Mesodermal cell (in vitro differentiated cells): ENCODE measurements at regions not wholly inside any gene's neighbourhood (a gene's known extent, or its start where the extent isn't known, plus 50 kb on each side); places are given as distances from the start of the nearest gene placed in this dataset.

Experiments used
- H3K27ac ChIP-seq: 2 replicates; pipeline ENCODE4 v1.7.0; 2013; ENCODE audit warnings: mild to moderate bottlenecking, low read depth, low read length, moderate library complexity; ENCODE audit not compliant: severe bottlenecking
- H3K36me3 ChIP-seq: 2 replicates; pipeline ENCODE4 v1.7.1; 2013; ENCODE audit warnings: mild to moderate bottlenecking, low read length, moderate library complexity; ENCODE audit not compliant: control insufficient read depth, insufficient read depth
- H3K4me1 ChIP-seq: one replicate; pipeline ENCODE4 v1.7.1; 2013; ENCODE audit warnings: mild to moderate bottlenecking, low read length; ENCODE audit not compliant: insufficient read depth, control insufficient read depth, poor library complexity, severe bottlenecking
- H3K4me3 ChIP-seq: 2 replicates; pipeline ENCODE4 v1.7.0; 2013; ENCODE audit warnings: low read length, control low read depth, mild to moderate bottlenecking; ENCODE audit not compliant: insufficient read depth, poor library complexity, severe bottlenecking; ENCODE audit errors: extremely low read depth
- H3K9me3 ChIP-seq: 2 replicates; pipeline ENCODE4 v1.7.1; 2013; ENCODE audit warnings: mild to moderate bottlenecking, low read length, moderate library complexity; ENCODE audit not compliant: control insufficient read depth
- WGBS, 2 experiments: methylation state at CpG; one replicate each; pipeline ENCODE4 v1.1.5; 2013; ENCODE audit warnings: missing lambda C conversion rate in 2 of 2; ENCODE audit not compliant: insufficient coverage in 2 of 2; 5-methylcytosine and 5-hydroxymethylcytosine counted together

- Histone ChIP-seq H3K4me1 (no peaks in the 10 kb centered on the region), H3K27ac (no peak overlapping the region), H3K4me3 (no peak overlapping the region), H3K9me3 (no peaks in the 10 kb centered on the region), H3K36me3 (no peaks in the 10 kb centered on the region)
- WGBS, 2 experiments: 85 to 95% methylated on average over 2 to 6 of the region's 7 CpGs
Measured at GRCh38 chr6:14948586-14949245, 297.2 kb upstream of the JARID2 start.

- H3K4me3 ChIP-seq: no peak overlapping the region
- WGBS, 2 experiments: 86 to 89% methylated on average over 4 of the region's 4 CpGs
- H3K27ac ChIP-seq: no peak overlapping the region
- H3K9me3 ChIP-seq: no peaks in the 10 kb centered on the region
- no peaks in the 10 kb centered on the region for H3K36me3 ChIP-seq
- no peaks in the 10 kb centered on the region for H3K4me1 ChIP-seq
Measured at GRCh38 chr6:14950103-14950969, 295.5 kb upstream of the JARID2 start.

- WGBS, 2 experiments: 46 to 79% methylated on average over 2 of the region's 2 CpGs
- H3K4me1 ChIP-seq: no peaks in the 10 kb centered on the region
- no peaks in the 10 kb centered on the region for H3K36me3 ChIP-seq
- no peaks in the 10 kb centered on the region for H3K9me3 ChIP-seq
- H3K27ac ChIP-seq: no peak overlapping the region
- H3K4me3 ChIP-seq: no peak overlapping the region
Measured at GRCh38 chr6:14950970-14951276, 294.9 kb upstream of the JARID2 start.

- H3K4me3 ChIP-seq: no peak overlapping the region
- H3K36me3 ChIP-seq: no peaks in the 10 kb centered on the region
- no peak overlapping the region for H3K27ac ChIP-seq
- WGBS, 2 experiments: 25 to 36% methylated on average over 1 of the region's 1 CpG
- no peaks in the 10 kb centered on the region for H3K9me3 ChIP-seq
- H3K4me1 ChIP-seq: no peaks in the 10 kb centered on the region
Measured at GRCh38 chr6:14951704-14952103, 294.2 kb upstream of the JARID2 start.

GRCh38 chr6:14953836-14954235, 292.0 kb upstream of the JARID2 start:
- no peaks in the 10 kb centered on the region for H3K4me1 ChIP-seq
- no peak overlapping the region for H3K27ac ChIP-seq
- 94% methylated on average over 4 to 5 of the region's 6 CpGs for WGBS, 2 experiments
- no peaks in the 10 kb centered on the region for H3K9me3 ChIP-seq
- H3K36me3 ChIP-seq: no peaks in the 10 kb centered on the region
- H3K4me3 ChIP-seq: no peak overlapping the region

- no peaks in the 10 kb centered on the region for H3K36me3 ChIP-seq
- 94 to 100% methylated on average over 3 to 4 of the region's 7 CpGs for WGBS, 2 experiments
- H3K4me1 ChIP-seq: no peaks in the 10 kb centered on the region
- no peak overlapping the region for H3K27ac ChIP-seq
- H3K4me3 ChIP-seq: no peak overlapping the region
- no peaks in the 10 kb centered on the region for H3K9me3 ChIP-seq
Measured at GRCh38 chr6:14957355-14958059, 288.4 kb upstream of the JARID2 start.

- Histone ChIP-seq H3K36me3 (no peaks in the 10 kb centered on the region), H3K9me3 (no peaks in the 10 kb centered on the region), H3K4me1 (no peaks in the 10 kb centered on the region), H3K27ac (no peak overlapping the region), H3K4me3 (no peak overlapping the region)
- WGBS, 2 experiments: 67 to 100% methylated on average over 1 to 3 of the region's 6 CpGs
Measured at GRCh38 chr6:14959324-14959885, 286.5 kb upstream of the JARID2 start.

- 71 to 87% methylated on average over 6 to 9 of the region's 11 CpGs for WGBS, 2 experiments
Measured at GRCh38 chr6:14964556-14965270, 281.2 kb upstream of the JARID2 start.

GRCh38 chr6:14965424-14966075, 280.3 kb upstream of the JARID2 start:
- no peaks in the 10 kb centered on the region for H3K36me3 ChIP-seq
- no peaks in the 10 kb centered on the region for H3K4me1 ChIP-seq
- WGBS, 2 experiments: 79 to 86% methylated on average over 7 to 8 of the region's 10 CpGs
- no peak overlapping the region for H3K27ac ChIP-seq
- no peak overlapping the region for H3K4me3 ChIP-seq
- peaks cover 10% of the 10 kb centered on the region for H3K9me3 ChIP-seq

More at GRCh38 chr6:14964556-14965270, 281.2 kb upstream of the JARID2 start:
- Histone ChIP-seq H3K4me1 (no peaks in the 10 kb centered on the region), H3K27ac (no peak overlapping the region), H3K4me3 (no peak overlapping the region), H3K36me3 (no peaks in the 10 kb centered on the region), H3K9me3 (peaks cover 8% of the 10 kb centered on the region)
